ENCODE measurements at regions not wholly inside any gene's neighbourhood (a gene's known extent, or its start where the extent isn't known, plus 50 kb on each side); places are given as distances from the start of the nearest gene placed in this dataset.

GRCh38 chr2:71935262-71935848 is 212.3 kb downstream of the CYP26B1 start:
- Mint-ChIP-seq H3K9me3 (no peaks in the 10 kb centered on the region), H3K4me3 (no peak overlapping the region), H3K4me1 (no peaks in the 10 kb centered on the region), H3K27ac (no peak overlapping the region), H3K27me3 (ENCODE audit: insufficient read depth, low read depth, poor library complexity) (no peaks in the 10 kb centered on the region), H3K36me3 (ENCODE audit: low read depth) (no peaks in the 10 kb centered on the region)
- Histone ChIP-seq H3F3A (replicated peaks; ENCODE audit: low read depth) (no peaks in the 10 kb centered on the region), H3K27ac (ENCODE audit: low read depth) (no peak overlapping the region), H3K27me3 (ENCODE audit: insufficient read depth) (no peaks in the 10 kb centered on the region), H3K9me2 (ENCODE audit: insufficient read depth) (no peaks in the 10 kb centered on the region; the same call in 1 of the 2 replicates), H3K4me2 (no peak overlapping the region), H3K4me3 (no peak overlapping the region), H2AFZ (no peak overlapping the region), H4K20me1 (replicated peaks; ENCODE audit: insufficient read depth) (no peaks in the 10 kb centered on the region), H3K79me2 (replicated peaks; ENCODE audit: insufficient read depth) (no peaks in the 10 kb centered on the region), H3K4me1 (ENCODE audit: insufficient read depth) (no peaks in the 10 kb centered on the region), H3K36me3 (ENCODE audit: insufficient read depth) (no peaks in the 10 kb centered on the region)
- DNase-seq (ENCODE audit: low spot score) (no peak), ATAC-seq (no peak)
- no peak for TF ChIP-seq REST (IDR thresholded peaks at IDR 0.05; ENCODE audit: unreplicated experiment)
- TF ChIP-seq CREB1 (CRISPR knock-in tag; IDR thresholded peaks at IDR 0.05; ENCODE audit: low read depth), result no peak
- TF ChIP-seq NANOG (IDR thresholded peaks at IDR 0.05; ENCODE audit: borderline replicate concordance), result no peak
- TF ChIP-seq CTCF (conservative IDR thresholded peaks at IDR 0.05; ENCODE audit: low read depth in 2 of 2), result no peak

GRCh38 chr2:71934595-71935261 is 212.9 kb downstream of the CYP26B1 start:
- no peak overlapping the region for H3K4me2 ChIP-seq
- no peaks in the 10 kb centered on the region for H4K20me1 ChIP-seq (replicated peaks; ENCODE audit: insufficient read depth)
- H3K4me1 Mint-ChIP-seq, result no peaks in the 10 kb centered on the region
- no peaks in the 10 kb centered on the region for H3K36me3 Mint-ChIP-seq (ENCODE audit: low read depth)
- H3K27me3 ChIP-seq (ENCODE audit: insufficient read depth), result no peaks in the 10 kb centered on the region
- no peaks in the 10 kb centered on the region for H3K27me3 Mint-ChIP-seq (ENCODE audit: insufficient read depth, low read depth, poor library complexity)
- H3K4me3 Mint-ChIP-seq, result no peak overlapping the region
- H3K27ac Mint-ChIP-seq, result no peak overlapping the region
- H3F3A ChIP-seq (replicated peaks; ENCODE audit: low read depth), result no peaks in the 10 kb centered on the region
- H3K36me3 ChIP-seq (ENCODE audit: insufficient read depth), result no peaks in the 10 kb centered on the region
- no peaks in the 10 kb centered on the region for H3K79me2 ChIP-seq (replicated peaks; ENCODE audit: insufficient read depth)
- ATAC-seq (no peak), DNase-seq (ENCODE audit: low spot score) (no peak)
- H3K27ac ChIP-seq (ENCODE audit: low read depth), result no peak overlapping the region
- no peak overlapping the region for H3K4me3 ChIP-seq
- H3K9me2 ChIP-seq (ENCODE audit: insufficient read depth), result no peaks in the 10 kb centered on the region; the same call in 1 of the 2 replicates
- no peaks in the 10 kb centered on the region for H3K4me1 ChIP-seq (ENCODE audit: insufficient read depth)
- H2AFZ ChIP-seq, result no peak overlapping the region
- no peaks in the 10 kb centered on the region for H3K9me3 Mint-ChIP-seq
- TF ChIP-seq CREB1 (CRISPR knock-in tag; IDR thresholded peaks at IDR 0.05; ENCODE audit: low read depth), result no peak
- no peak for TF ChIP-seq POLR2AphosphoS5 (IDR thresholded peaks at IDR 0.05; ENCODE audit: low read depth)
- TF ChIP-seq NANOG (IDR thresholded peaks at IDR 0.05; ENCODE audit: borderline replicate concordance), result no peak
- TF ChIP-seq EZH2 (IDR thresholded peaks at IDR 0.05; ENCODE audit: low read depth, unreplicated experiment), result no peak
- TF ChIP-seq REST (IDR thresholded peaks at IDR 0.05; ENCODE audit: unreplicated experiment), result no peak
- no peak for TF ChIP-seq ZNF114 (CRISPR knock-in tag; IDR thresholded peaks at IDR 0.05)
- TF ChIP-seq, protein P1, sequence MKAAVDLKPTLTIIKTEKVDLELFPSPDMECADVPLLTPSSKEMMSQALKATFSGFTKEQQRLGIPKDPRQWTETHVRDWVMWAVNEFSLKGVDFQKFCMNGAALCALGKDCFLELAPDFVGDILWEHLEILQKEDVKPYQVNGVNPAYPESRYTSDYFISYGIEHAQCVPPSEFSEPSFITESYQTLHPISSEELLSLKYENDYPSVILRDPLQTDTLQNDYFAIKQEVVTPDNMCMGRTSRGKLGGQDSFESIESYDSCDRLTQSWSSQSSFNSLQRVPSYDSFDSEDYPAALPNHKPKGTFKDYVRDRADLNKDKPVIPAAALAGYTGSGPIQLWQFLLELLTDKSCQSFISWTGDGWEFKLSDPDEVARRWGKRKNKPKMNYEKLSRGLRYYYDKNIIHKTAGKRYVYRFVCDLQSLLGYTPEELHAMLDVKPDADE (IDR thresholded peaks at IDR 0.05), result no peak
- TF ChIP-seq STAT1 (IDR thresholded peaks at IDR 0.05; ENCODE audit: unreplicated experiment), result no peak
- no peak for TF ChIP-seq JUNB (IDR thresholded peaks at IDR 0.05; ENCODE audit: unreplicated experiment)
- TF ChIP-seq CTCF (conservative IDR thresholded peaks at IDR 0.05; ENCODE audit: low read depth in 2 of 2), result no peak
